ENCODE measurements at regions not wholly inside any gene's neighbourhood (a gene's known extent, or its start where the extent isn't known, plus 50 kb on each side); places are given as distances from the start of the nearest gene placed in this dataset.

- H3K9me3 ChIP-seq (ENCODE audit: insufficient read depth, low read depth, low read length): no peaks in the 10 kb centered on the region
- no peak overlapping the region for H3K4me3 ChIP-seq (ENCODE audit: low read length)
- no peak overlapping the region for H3K9ac ChIP-seq (ENCODE audit: low read depth, low read length)
- no peak overlapping the region for H3K27ac ChIP-seq (ENCODE audit: low read length)
- no peaks in the 10 kb centered on the region for H3K27me3 ChIP-seq (ENCODE audit: insufficient read depth, low read length)
- H3K4me1 ChIP-seq (ENCODE audit: insufficient read depth, low read length): peaks cover 15% of the 10 kb centered on the region; the same call in 1 of the 2 replicates
- H3K36me3 ChIP-seq (ENCODE audit: insufficient read depth, low read depth, low read length): no peaks in the 10 kb centered on the region
Measured at GRCh38 chr22:48217596-48217995, 1455.1 kb downstream of the TBC1D22A start.

- no peak overlapping the region for H3K4me3 ChIP-seq (ENCODE audit: low read length)
- peaks cover 7% of the 10 kb centered on the region; the same call in 1 of the 2 replicates for H3K4me1 ChIP-seq (ENCODE audit: insufficient read depth, low read length)
- H3K9me3 ChIP-seq (ENCODE audit: insufficient read depth, low read depth, low read length): no peaks in the 10 kb centered on the region
- H3K27me3 ChIP-seq (ENCODE audit: insufficient read depth, low read length): no peaks in the 10 kb centered on the region
- no peak overlapping the region for H3K27ac ChIP-seq (ENCODE audit: low read length)
- no peak overlapping the region for H3K9ac ChIP-seq (ENCODE audit: low read depth, low read length)
- H3K36me3 ChIP-seq (ENCODE audit: insufficient read depth, low read depth, low read length): no peaks in the 10 kb centered on the region
Measured at GRCh38 chr22:48212727-48213126, 1450.3 kb downstream of the TBC1D22A start.

DNA sequence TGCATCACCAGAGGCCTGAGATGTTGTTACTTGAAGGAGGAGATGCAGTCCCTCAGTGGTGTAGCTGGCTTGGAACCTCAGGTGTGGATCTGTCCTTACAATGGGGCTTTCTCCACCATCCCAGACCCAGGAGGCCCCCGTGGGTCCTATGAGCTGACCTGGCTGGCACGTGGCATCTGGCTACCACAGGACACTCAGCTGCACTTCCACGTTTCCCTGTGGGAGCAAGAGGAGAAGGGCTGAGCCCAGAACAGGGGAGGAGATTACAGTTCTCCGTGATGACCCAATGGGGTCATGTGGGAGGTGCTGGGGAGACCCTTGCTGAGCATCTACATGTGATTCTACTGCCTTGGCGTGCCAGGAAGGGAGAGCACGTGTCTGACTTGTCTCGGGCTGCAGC is 1448.4 kb downstream of the TBC1D22A start:
- no peak overlapping the region for H3K4me3 ChIP-seq (ENCODE audit: low read length)
- H3K27ac ChIP-seq (ENCODE audit: low read length): no peak overlapping the region
- H3K27me3 ChIP-seq (ENCODE audit: insufficient read depth, low read length): no peaks in the 10 kb centered on the region
- no peak overlapping the region for H3K9ac ChIP-seq (ENCODE audit: low read depth, low read length)
- H3K36me3 ChIP-seq (ENCODE audit: insufficient read depth, low read depth, low read length): no peaks in the 10 kb centered on the region
- no peaks in the 10 kb centered on the region for H3K9me3 ChIP-seq (ENCODE audit: insufficient read depth, low read depth, low read length)
- H3K4me1 ChIP-seq (ENCODE audit: insufficient read depth, low read length): peaks cover 7% of the 10 kb centered on the region; the same call in 1 of the 2 replicates

DNA sequence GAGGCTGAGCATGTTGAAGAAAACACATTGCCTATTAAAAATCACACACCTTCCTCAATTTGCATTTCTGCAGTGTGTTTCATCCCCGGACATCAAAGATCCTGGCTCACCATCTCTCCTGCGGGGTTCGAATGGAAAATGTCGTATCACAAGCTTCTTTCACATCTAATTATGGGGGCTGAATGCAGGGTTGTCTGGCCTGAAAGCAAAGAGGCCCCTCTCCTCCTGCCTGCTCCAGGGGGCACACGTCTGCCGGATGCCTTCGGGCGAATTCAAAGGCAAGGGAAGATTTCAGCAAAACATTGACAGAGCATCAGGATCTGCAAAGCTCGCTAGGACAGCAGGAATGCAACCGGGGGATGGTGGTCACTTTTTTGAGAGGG is 1447.7 kb downstream of the TBC1D22A start:
- no peaks in the 10 kb centered on the region for H3K36me3 ChIP-seq (ENCODE audit: insufficient read depth, low read depth, low read length)
- H3K9me3 ChIP-seq (ENCODE audit: insufficient read depth, low read depth, low read length): no peaks in the 10 kb centered on the region
- no peak overlapping the region for H3K9ac ChIP-seq (ENCODE audit: low read depth, low read length)
- H3K27ac ChIP-seq (ENCODE audit: low read length): no peak overlapping the region
- H3K4me3 ChIP-seq (ENCODE audit: low read length): no peak overlapping the region
- H3K27me3 ChIP-seq (ENCODE audit: insufficient read depth, low read length): no peaks in the 10 kb centered on the region
- peaks cover 6% of the 10 kb centered on the region; the same call in 1 of the 2 replicates for H3K4me1 ChIP-seq (ENCODE audit: insufficient read depth, low read length)

GRCh38 chr22:48209473-48210197 is 1447.2 kb downstream of the TBC1D22A start:
- H3K9me3 ChIP-seq (ENCODE audit: insufficient read depth, low read depth, low read length): no peaks in the 10 kb centered on the region

GRCh38 chr22:48208894-48209293 is 1446.4 kb downstream of the TBC1D22A start:
- Histone ChIP-seq H3K27me3 (ENCODE audit: insufficient read depth, low read length) (no peaks in the 10 kb centered on the region), H3K36me3 (ENCODE audit: insufficient read depth, low read depth, low read length) (no peaks in the 10 kb centered on the region), H3K4me1 (ENCODE audit: insufficient read depth, low read length) (no peaks in the 10 kb centered on the region), H3K4me3 (ENCODE audit: low read length) (no peak overlapping the region), H3K27ac (ENCODE audit: low read length) (no peak overlapping the region), H3K9me3 (ENCODE audit: insufficient read depth, low read depth, low read length) (no peaks in the 10 kb centered on the region), H3K9ac (ENCODE audit: low read depth, low read length) (no peak overlapping the region)

More at GRCh38 chr22:48209473-48210197, 1447.2 kb downstream of the TBC1D22A start:
- Histone ChIP-seq H3K4me3 (ENCODE audit: low read length) (no peak overlapping the region), H3K4me1 (ENCODE audit: insufficient read depth, low read length) (peaks cover under 1% of the 10 kb centered on the region; the same call in 1 of the 2 replicates), H3K27me3 (ENCODE audit: insufficient read depth, low read length) (no peaks in the 10 kb centered on the region), H3K9ac (ENCODE audit: low read depth, low read length) (no peak overlapping the region), H3K36me3 (ENCODE audit: insufficient read depth, low read depth, low read length) (no peaks in the 10 kb centered on the region), H3K27ac (ENCODE audit: low read length) (no peak overlapping the region)

- no peaks in the 10 kb centered on the region for H3K4me1 ChIP-seq (ENCODE audit: insufficient read depth, low read length)
- H3K27ac ChIP-seq (ENCODE audit: low read length): no peak overlapping the region
- H3K4me3 ChIP-seq (ENCODE audit: low read length): no peak overlapping the region
- no peaks in the 10 kb centered on the region for H3K36me3 ChIP-seq (ENCODE audit: insufficient read depth, low read depth, low read length)
- H3K9ac ChIP-seq (ENCODE audit: low read depth, low read length): no peak overlapping the region
- H3K9me3 ChIP-seq (ENCODE audit: insufficient read depth, low read depth, low read length): no peaks in the 10 kb centered on the region
- no peaks in the 10 kb centered on the region for H3K27me3 ChIP-seq (ENCODE audit: insufficient read depth, low read length)
Measured at GRCh38 chr22:48207919-48208535, 1445.6 kb downstream of the TBC1D22A start.

DNA sequence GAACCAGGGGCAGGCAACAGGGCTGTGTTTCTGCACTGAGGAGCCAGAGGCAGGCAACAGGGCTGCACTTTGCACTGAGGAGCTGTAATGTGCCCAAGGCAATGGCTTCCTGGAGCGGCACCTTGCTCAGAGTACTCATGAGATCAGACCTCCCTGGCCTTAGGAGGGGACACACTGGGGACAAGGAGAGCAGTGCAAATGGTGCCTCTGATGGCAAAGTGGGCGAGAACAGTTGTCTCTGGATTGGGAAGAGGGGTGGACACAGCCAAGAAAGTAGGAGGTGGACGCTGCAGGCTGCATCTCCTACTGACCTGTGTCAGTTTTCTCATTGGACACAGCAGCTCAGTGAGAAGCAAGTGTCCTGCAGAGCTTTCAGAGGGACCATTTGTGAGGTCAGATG is 1443.3 kb downstream of the TBC1D22A start:
- Histone ChIP-seq H3K27me3 (ENCODE audit: insufficient read depth, low read length) (no peaks in the 10 kb centered on the region), H3K4me1 (ENCODE audit: insufficient read depth, low read length) (no peaks in the 10 kb centered on the region), H3K27ac (ENCODE audit: low read length) (no peak overlapping the region), H3K36me3 (ENCODE audit: insufficient read depth, low read depth, low read length) (no peaks in the 10 kb centered on the region), H3K4me3 (ENCODE audit: low read length) (no peak overlapping the region), H3K9me3 (ENCODE audit: insufficient read depth, low read depth, low read length) (no peaks in the 10 kb centered on the region), H3K9ac (ENCODE audit: low read depth, low read length) (no peak overlapping the region)

DNA sequence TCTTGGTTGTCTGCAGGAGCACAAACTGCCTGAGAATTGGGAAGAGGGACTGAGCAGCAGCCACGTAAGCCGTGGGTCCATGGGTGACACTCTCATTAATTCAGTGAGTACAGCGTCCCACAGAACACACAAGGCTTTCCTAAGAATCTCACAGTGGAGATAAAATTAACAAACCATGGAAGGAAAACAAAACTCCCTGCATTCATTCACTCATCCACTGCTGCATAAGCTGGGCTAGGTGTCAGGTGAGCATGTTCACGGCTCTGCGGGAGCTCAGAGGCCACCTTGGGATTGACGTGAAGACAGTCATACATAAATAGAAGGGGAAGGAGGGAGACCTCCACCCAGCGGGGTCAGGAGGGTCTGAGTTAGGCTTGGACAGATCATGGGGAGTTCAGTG is 1442.7 kb downstream of the TBC1D22A start:
- Histone ChIP-seq H3K36me3 (ENCODE audit: insufficient read depth, low read depth, low read length) (no peaks in the 10 kb centered on the region), H3K9ac (ENCODE audit: low read depth, low read length) (no peak overlapping the region), H3K27ac (ENCODE audit: low read length) (no peak overlapping the region), H3K9me3 (ENCODE audit: insufficient read depth, low read depth, low read length) (no peaks in the 10 kb centered on the region), H3K4me3 (ENCODE audit: low read length) (no peak overlapping the region), H3K4me1 (ENCODE audit: insufficient read depth, low read length) (no peaks in the 10 kb centered on the region), H3K27me3 (ENCODE audit: insufficient read depth, low read length) (no peaks in the 10 kb centered on the region)

DNA sequence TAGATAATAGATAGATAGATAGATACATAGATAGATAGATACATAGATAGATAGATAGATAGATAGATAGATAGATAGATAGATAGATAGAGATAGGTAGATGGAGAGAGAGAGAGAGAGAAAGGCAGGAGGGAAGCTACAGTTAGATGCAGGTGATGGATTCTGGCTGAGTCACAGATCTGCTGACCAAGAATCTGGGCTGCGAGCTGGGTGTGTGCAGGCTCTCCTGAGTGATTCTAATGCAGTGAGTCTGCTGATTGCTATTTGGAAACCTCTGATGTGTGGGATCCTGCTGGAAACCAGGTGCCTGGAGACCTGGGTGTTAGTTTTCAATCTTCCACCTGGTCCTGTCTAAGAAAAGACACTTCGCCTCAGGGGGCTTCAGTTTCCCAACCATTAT is 1441.8 kb downstream of the TBC1D22A start:
- Histone ChIP-seq H3K9ac (ENCODE audit: low read depth, low read length) (no peak overlapping the region), H3K9me3 (ENCODE audit: insufficient read depth, low read depth, low read length) (no peaks in the 10 kb centered on the region), H3K27me3 (ENCODE audit: insufficient read depth, low read length) (no peaks in the 10 kb centered on the region), H3K36me3 (ENCODE audit: insufficient read depth, low read depth, low read length) (no peaks in the 10 kb centered on the region), H3K27ac (ENCODE audit: low read length) (no peak overlapping the region), H3K4me1 (ENCODE audit: insufficient read depth, low read length) (peaks cover 4% of the 10 kb centered on the region; the same call in 1 of the 2 replicates), H3K4me3 (ENCODE audit: low read length) (no peak overlapping the region)

DNA sequence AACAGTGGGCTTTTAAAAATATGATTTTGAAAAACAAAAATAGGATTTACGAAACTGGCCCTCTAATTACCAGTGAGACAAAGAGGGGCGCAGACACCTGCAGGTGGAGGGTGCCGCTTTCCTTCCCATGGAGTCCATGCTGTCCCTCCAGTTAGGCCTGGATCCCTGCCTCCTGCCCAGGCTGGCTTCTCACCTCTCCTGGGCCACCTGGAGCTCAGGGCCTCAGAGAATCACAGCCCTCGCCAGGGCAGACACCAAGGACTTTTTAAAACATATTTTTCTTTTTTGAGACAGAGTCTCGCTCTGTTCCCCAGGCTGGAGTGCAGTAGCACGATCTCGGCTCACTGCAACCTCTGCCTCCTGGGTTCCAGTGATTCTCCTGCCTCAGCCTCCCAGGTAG is 1437.2 kb downstream of the TBC1D22A start:
- Histone ChIP-seq H3K4me1 (ENCODE audit: insufficient read depth, low read length) (peaks cover 5% of the 10 kb centered on the region; the same call in 1 of the 2 replicates), H3K27ac (ENCODE audit: low read length) (no peak overlapping the region), H3K4me3 (ENCODE audit: low read length) (no peak overlapping the region), H3K9me3 (ENCODE audit: insufficient read depth, low read depth, low read length) (no peaks in the 10 kb centered on the region), H3K27me3 (ENCODE audit: insufficient read depth, low read length) (no peaks in the 10 kb centered on the region), H3K36me3 (ENCODE audit: insufficient read depth, low read depth, low read length) (no peaks in the 10 kb centered on the region), H3K9ac (ENCODE audit: low read depth, low read length) (no peak overlapping the region)

Measured in iPS-20b (cell line).